ENCODE measurements at regions not wholly inside any gene's neighbourhood (a gene's known extent, or its start where the extent isn't known, plus 50 kb on each side); places are given as distances from the start of the nearest gene placed in this dataset.
"Not testable (repeated sequence)": the region's sequence is repeated elsewhere in the genome, so short reads cannot be mapped to it uniquely, and the experiment has no call there.

DNA sequence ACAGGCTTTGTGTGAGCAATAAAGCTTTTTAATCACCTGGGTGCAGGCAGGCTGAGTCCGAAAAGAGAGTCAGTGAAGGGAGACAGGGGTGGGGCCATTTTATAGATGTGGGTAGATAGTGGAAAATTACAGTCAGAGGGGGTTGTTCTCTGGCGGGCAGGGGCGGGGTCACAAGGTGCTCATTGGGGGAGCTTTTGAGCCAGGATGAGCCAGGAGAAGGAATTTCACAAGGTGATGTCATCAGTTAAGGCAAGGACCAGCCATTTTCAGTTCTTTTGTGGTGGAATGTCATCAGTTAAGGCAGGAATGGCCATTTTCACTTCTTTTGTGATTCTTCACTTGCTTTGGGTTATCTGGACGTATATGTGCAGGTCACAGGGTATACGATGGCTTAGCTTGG is 571.3 kb upstream of the PCDH7 start:
- TF ChIP-seq, protein P1, sequence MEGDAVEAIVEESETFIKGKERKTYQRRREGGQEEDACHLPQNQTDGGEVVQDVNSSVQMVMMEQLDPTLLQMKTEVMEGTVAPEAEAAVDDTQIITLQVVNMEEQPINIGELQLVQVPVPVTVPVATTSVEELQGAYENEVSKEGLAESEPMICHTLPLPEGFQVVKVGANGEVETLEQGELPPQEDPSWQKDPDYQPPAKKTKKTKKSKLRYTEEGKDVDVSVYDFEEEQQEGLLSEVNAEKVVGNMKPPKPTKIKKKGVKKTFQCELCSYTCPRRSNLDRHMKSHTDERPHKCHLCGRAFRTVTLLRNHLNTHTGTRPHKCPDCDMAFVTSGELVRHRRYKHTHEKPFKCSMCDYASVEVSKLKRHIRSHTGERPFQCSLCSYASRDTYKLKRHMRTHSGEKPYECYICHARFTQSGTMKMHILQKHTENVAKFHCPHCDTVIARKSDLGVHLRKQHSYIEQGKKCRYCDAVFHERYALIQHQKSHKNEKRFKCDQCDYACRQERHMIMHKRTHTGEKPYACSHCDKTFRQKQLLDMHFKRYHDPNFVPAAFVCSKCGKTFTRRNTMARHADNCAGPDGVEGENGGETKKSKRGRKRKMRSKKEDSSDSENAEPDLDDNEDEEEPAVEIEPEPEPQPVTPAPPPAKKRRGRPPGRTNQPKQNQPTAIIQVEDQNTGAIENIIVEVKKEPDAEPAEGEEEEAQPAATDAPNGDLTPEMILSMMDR (IDR thresholded peaks at IDR 0.05): not testable (repeated sequence)
- not testable (repeated sequence) for TF ChIP-seq EZH2 (IDR thresholded peaks at IDR 0.05; ENCODE audit: borderline replicate concordance, insufficient read depth, low read depth, low read length, poor library complexity, severe bottlenecking)

All from B cell (primary cell).